KG1 (cell line): ENCODE measurements at regions not wholly inside any gene's neighbourhood (a gene's known extent, or its start where the extent isn't known, plus 50 kb on each side); places are given as distances from the start of the nearest gene placed in this dataset.

ENCODE experiments used
- DNase-seq: peaks from one replicate; lab custom pipeline; 2025; lab: John Stamatoyannopoulos, UW

DNA sequence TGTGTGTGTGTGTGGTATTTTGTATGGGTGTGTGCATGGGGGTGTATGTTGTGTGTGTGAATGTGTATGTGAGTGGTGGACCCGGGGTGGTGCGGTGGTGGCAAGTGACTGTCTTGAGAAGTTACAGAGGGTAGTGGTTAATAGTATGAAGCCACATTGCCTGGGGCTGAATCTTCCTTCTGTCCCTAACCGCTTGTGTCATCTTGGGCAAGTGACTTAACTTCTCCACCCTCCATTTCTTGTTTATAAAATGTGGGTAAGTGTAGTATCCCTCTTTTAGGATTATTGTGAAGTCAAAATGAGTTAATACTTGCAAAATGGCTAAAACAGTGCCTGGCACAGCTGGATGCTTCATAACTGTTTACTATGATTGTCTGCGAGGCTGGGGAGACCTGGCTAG lies 63.5 kb downstream of the MYCN start:
- DNase-seq = no peak

DNA sequence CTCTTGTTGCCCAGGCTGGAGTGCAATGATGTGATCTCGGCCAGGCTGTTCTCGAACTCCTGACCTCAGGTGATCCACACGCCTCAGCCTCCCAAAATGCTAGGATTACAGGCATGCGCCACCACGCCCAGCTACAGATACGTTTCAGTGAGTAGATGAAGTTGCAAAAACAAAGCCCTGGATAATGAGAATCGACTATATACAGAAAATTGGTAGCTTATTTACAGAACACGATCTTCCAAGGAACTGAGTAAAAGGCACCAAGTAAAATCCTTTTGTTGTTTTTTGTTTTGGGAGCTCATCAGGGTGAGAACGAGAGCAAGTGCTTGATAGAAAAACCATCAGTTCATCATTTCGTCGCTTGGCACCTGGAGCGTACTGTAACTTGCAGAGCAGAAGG lies 62.8 kb downstream of the MYCN start:
- no peak for DNase-seq

- no peak for DNase-seq
Measured at GRCh38 chr2:16002575-16002974, 62.2 kb downstream of the MYCN start.

DNA sequence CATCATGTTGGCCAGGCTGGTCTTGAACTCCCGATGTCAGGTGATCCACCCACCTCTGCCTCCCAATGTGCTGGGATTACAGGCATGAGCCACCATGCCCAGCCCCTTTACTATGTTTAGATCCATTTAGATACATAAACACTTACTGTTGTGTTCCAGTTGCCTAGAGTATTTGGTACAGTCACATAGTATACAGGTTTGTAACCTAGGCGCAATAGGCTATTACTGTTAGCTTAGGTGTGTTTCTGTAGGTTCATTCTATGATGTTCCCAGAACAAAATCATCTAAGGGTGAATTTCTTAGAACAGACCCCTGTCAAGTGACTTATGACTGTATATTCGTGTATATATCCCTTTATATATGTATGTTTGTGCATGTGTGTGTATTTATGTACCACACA lies 61.8 kb downstream of the MYCN start:
- DNase-seq = no peak

DNA sequence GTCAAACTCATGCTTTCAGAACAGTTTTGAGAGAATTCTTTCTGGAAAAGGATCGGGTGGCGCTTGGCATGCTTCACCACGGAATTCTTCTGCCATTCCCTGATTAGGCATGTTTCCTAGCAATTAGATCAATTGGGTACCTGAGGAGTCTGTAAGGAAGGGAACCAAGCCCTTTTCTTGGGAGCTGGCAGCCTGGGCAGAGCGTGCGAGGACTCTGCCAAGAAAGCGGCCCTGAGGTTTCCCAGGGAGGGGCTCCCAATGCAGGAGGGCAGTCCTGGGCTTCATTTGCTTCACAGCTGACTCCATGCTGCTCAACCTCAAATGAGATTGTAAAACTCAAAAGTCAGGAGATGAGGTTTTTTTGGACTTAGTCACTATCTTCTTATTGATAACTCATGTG lies 60.3 kb downstream of the MYCN start:
- DNase-seq = no peak

GRCh38 chr2:15999596-16000469 lies 59.5 kb downstream of the MYCN start:
- no peak for DNase-seq

DNA sequence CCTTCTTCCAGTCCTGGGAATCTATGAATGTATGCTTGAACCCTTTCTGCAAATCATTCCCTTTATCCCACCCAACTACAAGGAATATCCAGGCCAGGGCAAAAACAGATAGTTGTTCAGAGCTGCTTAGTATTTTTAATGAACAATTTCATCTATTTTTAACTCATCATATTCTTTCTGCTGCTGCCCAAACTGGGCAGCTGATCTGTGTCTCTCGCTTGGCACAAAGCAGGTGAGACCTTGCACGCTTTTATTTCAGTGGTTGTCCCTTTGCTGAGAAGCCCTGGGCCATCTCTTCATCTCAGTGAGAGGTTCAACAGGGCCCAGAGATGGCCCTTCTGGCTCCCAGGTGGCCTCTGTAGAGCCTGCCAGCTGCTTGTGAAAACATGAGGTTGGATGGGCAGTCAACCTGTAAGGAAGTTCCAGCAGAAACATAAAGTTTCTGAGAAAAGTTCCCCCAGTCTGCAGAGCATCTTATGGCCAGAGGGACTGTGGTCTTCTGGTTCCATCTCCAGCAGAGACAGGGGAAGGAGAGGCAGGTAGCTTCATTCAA lies 57.5 kb downstream of the MYCN start:
- no peak for DNase-seq

DNA sequence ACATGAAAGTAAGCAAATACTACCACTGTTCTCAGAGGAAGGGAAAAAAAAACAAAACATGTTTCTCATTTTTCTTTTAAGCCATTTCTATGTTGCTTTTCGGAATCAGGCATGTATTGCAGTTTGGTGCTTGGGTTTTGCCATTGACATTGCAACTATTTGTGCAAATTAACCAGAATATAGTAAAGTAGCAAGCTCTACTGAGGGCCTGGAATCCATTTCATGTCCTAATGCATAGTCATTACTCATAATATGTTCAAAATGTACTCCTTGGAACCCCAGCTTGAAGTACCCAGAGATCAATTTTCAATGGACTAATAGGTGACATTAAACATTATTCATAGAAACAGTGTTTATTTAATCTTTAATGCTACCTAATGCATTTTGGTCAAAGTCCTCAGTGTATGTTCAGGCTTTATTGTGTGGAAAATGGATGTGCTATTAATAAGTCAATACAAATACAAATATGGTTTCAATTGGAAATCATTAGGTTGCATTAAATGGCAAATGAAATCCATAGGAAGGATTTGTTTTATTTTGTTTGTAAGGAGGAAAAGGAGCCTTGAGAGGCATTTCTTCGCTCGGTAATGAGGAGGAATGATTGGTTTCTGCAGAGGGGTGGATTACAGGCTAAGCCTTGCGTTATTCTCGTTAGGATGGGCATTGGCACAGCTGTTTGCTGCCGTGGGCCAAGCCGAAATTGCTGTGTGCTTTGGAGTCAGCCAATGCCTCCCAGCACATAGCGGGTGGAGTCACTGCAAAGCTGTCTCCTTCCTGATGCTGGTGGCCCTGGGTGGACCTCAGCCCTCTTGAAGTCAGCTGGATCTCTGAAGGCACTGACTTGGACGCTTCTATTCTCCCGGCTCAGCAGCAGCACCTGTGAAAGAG lies 56.4 kb downstream of the MYCN start:
- no peak for DNase-seq
